H9 (cell line): ENCODE measurements at regions not wholly inside any gene's neighbourhood (a gene's known extent, or its start where the extent isn't known, plus 50 kb on each side); places are given as distances from the start of the nearest gene placed in this dataset.
"Not testable (repeated sequence)": the region's sequence is repeated elsewhere in the genome, so short reads cannot be mapped to it uniquely, and the experiment has no call there.

Source experiments
- DNase-seq: peaks from one replicate; pipeline ENCODE4 v3.0.0-alpha.2; 2017
- H2AFZ ChIP-seq: one replicate; pipeline ENCODE4 v1.6.1; 2013; ENCODE audit warnings: mild to moderate bottlenecking, low read length, control low read depth, moderate library complexity
- H2AK5ac ChIP-seq: 2 replicates; pipeline ENCODE4 v1.6.1; 2013; ENCODE audit warnings: low read length, control low read depth, mixed read lengths; ENCODE audit not compliant: insufficient read length
- H2BK120ac ChIP-seq: one replicate; pipeline ENCODE4 v1.6.1; 2013; ENCODE audit warnings: low read depth, mild to moderate bottlenecking, low read length, control low read depth, inconsistent platforms; ENCODE audit not compliant: poor library complexity, severe bottlenecking
- H2BK12ac ChIP-seq: 2 replicates; pipeline ENCODE4 v1.6.1; 2013; ENCODE audit warnings: low read length, control low read depth, mixed read lengths, low read depth; ENCODE audit not compliant: insufficient read length
- H2BK15ac ChIP-seq: 2 replicates; pipeline ENCODE4 v1.6.1; 2013; ENCODE audit warnings: low read depth, low read length, control low read depth
- H2BK20ac ChIP-seq: one replicate; pipeline ENCODE4 v1.6.1; 2013; ENCODE audit warnings: low read depth, mild to moderate bottlenecking, low read length, control low read depth, inconsistent platforms; ENCODE audit not compliant: poor library complexity, severe bottlenecking
- H2BK5ac ChIP-seq: 2 replicates; pipeline ENCODE4 v1.6.1; 2013; ENCODE audit warnings: low read length, control low read depth, mixed read lengths; ENCODE audit not compliant: insufficient read length
- H3K14ac ChIP-seq: 2 replicates; pipeline ENCODE4 v1.6.1; 2013; ENCODE audit warnings: low read length, control low read depth; ENCODE audit not compliant: insufficient read depth
- H3K18ac ChIP-seq: 2 replicates; pipeline ENCODE4 v1.6.1; 2013; ENCODE audit warnings: low read depth, mild to moderate bottlenecking, mixed read lengths, low read length, control low read depth; ENCODE audit not compliant: insufficient read length
- H3K23ac ChIP-seq: 2 replicates; pipeline ENCODE4 v1.6.1; 2013; ENCODE audit warnings: low read length, control low read depth, mixed read lengths, low read depth; ENCODE audit not compliant: insufficient read length
- H3K23me2 ChIP-seq: 2 replicates; pipeline ENCODE4 v1.6.1; 2013; ENCODE audit warnings: low read depth, mild to moderate bottlenecking, mixed read lengths, low read length, control low read depth; ENCODE audit not compliant: insufficient read length, poor library complexity, severe bottlenecking
- H3K27ac ChIP-seq: 2 replicates; pipeline ENCODE4 v1.5.1; 2013; ENCODE audit warnings: low read length, control low read depth, mixed read lengths, low read depth; ENCODE audit not compliant: insufficient read length
- H3K27me3 ChIP-seq: 2 replicates; pipeline ENCODE4 v1.6.1; 2013; ENCODE audit warnings: low read length, control low read depth, inconsistent platforms; ENCODE audit not compliant: insufficient read depth
- H3K4ac ChIP-seq: 2 replicates; pipeline ENCODE4 v1.6.1; 2013; ENCODE audit warnings: low read depth, mild to moderate bottlenecking, control low read depth, inconsistent platforms, low read length, moderate library complexity
- H3K4me1 ChIP-seq: 2 replicates; pipeline ENCODE4 v1.6.1; 2013; ENCODE audit warnings: low read length, control low read depth, inconsistent platforms; ENCODE audit not compliant: insufficient read depth
- H3K4me2 ChIP-seq: 2 replicates; pipeline ENCODE4 v1.6.1; 2013; ENCODE audit warnings: low read length, control low read depth, mixed read lengths; ENCODE audit not compliant: insufficient read length, insufficient read depth
- H3K56ac ChIP-seq: 2 replicates; pipeline ENCODE4 v1.6.1; 2013; ENCODE audit warnings: low read depth, mild to moderate bottlenecking, mixed read lengths, low read length, control low read depth; ENCODE audit not compliant: insufficient read length
- H3K79me1 ChIP-seq: 2 replicates; pipeline ENCODE4 v1.6.1; 2013; ENCODE audit warnings: low read depth, mild to moderate bottlenecking, moderate library complexity, low read length, control low read depth, inconsistent platforms; ENCODE audit not compliant: insufficient read depth, poor library complexity, severe bottlenecking
- H3K79me2 ChIP-seq: 2 replicates; pipeline ENCODE4 v1.6.1; 2013; ENCODE audit warnings: low read length, control low read depth, inconsistent platforms; ENCODE audit not compliant: insufficient read depth
- H3K9ac ChIP-seq: 2 replicates; pipeline ENCODE4 v1.6.1; 2013; ENCODE audit warnings: low read length, control low read depth, mixed read lengths; ENCODE audit not compliant: insufficient read length; ENCODE audit errors: extremely low read depth
- H3K9me3 ChIP-seq: one replicate; pipeline ENCODE4 v1.6.1; 2013; ENCODE audit warnings: low read depth, low read length, inconsistent platforms; ENCODE audit not compliant: control insufficient read depth
- H3T11ph ChIP-seq: one replicate; pipeline ENCODE4 v1.6.1; 2013; ENCODE audit warnings: mild to moderate bottlenecking, low read length, control low read depth, inconsistent platforms
- H4K20me1 ChIP-seq: one replicate; pipeline ENCODE4 v1.6.1; 2013; ENCODE audit not compliant: control insufficient read depth, insufficient read length, insufficient read depth
- H4K5ac ChIP-seq: 2 replicates; pipeline ENCODE4 v1.6.1; 2013; ENCODE audit warnings: low read depth, mild to moderate bottlenecking, mixed read lengths, low read length, control low read depth; ENCODE audit not compliant: insufficient read length
- H4K8ac ChIP-seq: replicated peaks from 2 replicates; pipeline ENCODE4 v1.6.1; 2013; ENCODE audit warnings: low read length, control low read depth, mixed read lengths, low read depth; ENCODE audit not compliant: insufficient read length
- H4K91ac ChIP-seq: 2 replicates; pipeline ENCODE4 v1.6.1; 2013; ENCODE audit warnings: low read depth, mild to moderate bottlenecking, moderate library complexity, mixed read lengths, low read length, control low read depth; ENCODE audit not compliant: insufficient read length
- H3K27ac Mint-ChIP-seq, 3 experiments: 2 replicates in 2 of 3; 3 replicates in 1 of 3; pipeline ENCODE4 v1.8.0; 2020 to 2021; ENCODE audit warnings: mixed read lengths in 3 of 3, mild to moderate bottlenecking in 1 of 3, moderate library complexity in 1 of 3
- H3K27me3 Mint-ChIP-seq: 2 replicates; pipeline ENCODE4 v1.8.0; 2021; ENCODE audit warnings: low read depth, mild to moderate bottlenecking, moderate library complexity, mixed read lengths
- H3K36me3 Mint-ChIP-seq, 3 experiments: 2 replicates in 2 of 3; 3 replicates in 1 of 3; pipeline ENCODE4 v1.8.0; 2020 to 2021; ENCODE audit warnings: low read depth in 3 of 3, mixed read lengths in 3 of 3; ENCODE audit not compliant: insufficient read depth in 1 of 3
- H3K4me1 Mint-ChIP-seq, 2 experiments: 2 replicates each; pipeline ENCODE4 v1.8.0; 2020; ENCODE audit warnings: mixed read lengths in 2 of 2
- H3K4me3 Mint-ChIP-seq, 2 experiments: 2 replicates in 1 of 2; 3 replicates in 1 of 2; pipeline ENCODE4 v1.8.0; 2020 to 2021; ENCODE audit warnings: mild to moderate bottlenecking in 2 of 2, mixed read lengths in 2 of 2, moderate library complexity in 1 of 2
- H3K9me3 Mint-ChIP-seq, 2 experiments: 2 replicates in 1 of 2; 3 replicates in 1 of 2; pipeline ENCODE4 v1.8.0; 2020; ENCODE audit warnings: mild to moderate bottlenecking in 2 of 2, mixed read lengths in 2 of 2, moderate library complexity in 1 of 2
- WGBS: extraction: QIAGEN DNeasy Blood & Tissue Kit; methylation state at CpG from one replicate; pipeline ENCODE4 v1.1.7; 2013; ENCODE audit warnings: missing lambda C conversion rate, low lambda C conversion rate, mixed read lengths; ENCODE audit not compliant: insufficient read length; ENCODE audit errors: extremely low coverage; 5-methylcytosine and 5-hydroxymethylcytosine counted together
- TF ChIP-seq, protein P1 (sequence below): fragments of 200-600 bp; sonication (generic); conservative IDR thresholded peaks from 3 replicates; pipeline ENCODE4 v1.8.0; 2021; ENCODE audit warnings: antibody characterized with exemption, mild to moderate bottlenecking

- H2BK15ac ChIP-seq, result peak overlapping the region; percentile 85; the same call in 1 of the 2 replicates
- no peaks in the 10 kb centered on the region for H3K79me2 ChIP-seq
- no peak overlapping the region for H3K27ac ChIP-seq
- no peak overlapping the region for H3K9ac ChIP-seq
- H2BK20ac ChIP-seq, result no peak overlapping the region
- no peaks in the 10 kb centered on the region for H3K27me3 ChIP-seq
- no peak overlapping the region for H3K14ac ChIP-seq
- no peaks in the 10 kb centered on the region for H3K79me1 ChIP-seq
- TF ChIP-seq, protein P1, sequence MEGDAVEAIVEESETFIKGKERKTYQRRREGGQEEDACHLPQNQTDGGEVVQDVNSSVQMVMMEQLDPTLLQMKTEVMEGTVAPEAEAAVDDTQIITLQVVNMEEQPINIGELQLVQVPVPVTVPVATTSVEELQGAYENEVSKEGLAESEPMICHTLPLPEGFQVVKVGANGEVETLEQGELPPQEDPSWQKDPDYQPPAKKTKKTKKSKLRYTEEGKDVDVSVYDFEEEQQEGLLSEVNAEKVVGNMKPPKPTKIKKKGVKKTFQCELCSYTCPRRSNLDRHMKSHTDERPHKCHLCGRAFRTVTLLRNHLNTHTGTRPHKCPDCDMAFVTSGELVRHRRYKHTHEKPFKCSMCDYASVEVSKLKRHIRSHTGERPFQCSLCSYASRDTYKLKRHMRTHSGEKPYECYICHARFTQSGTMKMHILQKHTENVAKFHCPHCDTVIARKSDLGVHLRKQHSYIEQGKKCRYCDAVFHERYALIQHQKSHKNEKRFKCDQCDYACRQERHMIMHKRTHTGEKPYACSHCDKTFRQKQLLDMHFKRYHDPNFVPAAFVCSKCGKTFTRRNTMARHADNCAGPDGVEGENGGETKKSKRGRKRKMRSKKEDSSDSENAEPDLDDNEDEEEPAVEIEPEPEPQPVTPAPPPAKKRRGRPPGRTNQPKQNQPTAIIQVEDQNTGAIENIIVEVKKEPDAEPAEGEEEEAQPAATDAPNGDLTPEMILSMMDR, result no peak
- H4K91ac ChIP-seq, result no peak overlapping the region
- no peak overlapping the region for H2BK120ac ChIP-seq
- H4K8ac ChIP-seq, result no peak overlapping the region
- no peaks in the 10 kb centered on the region for H3K9me3 ChIP-seq
- H2AFZ ChIP-seq, result no peak overlapping the region
- peak overlapping the region; percentile 94 for H2AK5ac ChIP-seq
- WGBS, result no CpG with 5 or more reads among the region's 2 CpGs
- peak overlapping the region in 2 of 3 experiments; percentile 40 to 90; a peak in 3 of 7 replicates for H3K27ac Mint-ChIP-seq
- peaks cover 41 to 44% of the 10 kb centered on the region in 2 experiments for H3K4me1 Mint-ChIP-seq
- no peak overlapping the region for H4K5ac ChIP-seq
- no peak overlapping the region for H3K23ac ChIP-seq
- H3K27me3 Mint-ChIP-seq, result no peaks in the 10 kb centered on the region
- H3T11ph ChIP-seq, result no peak overlapping the region
- H2BK5ac ChIP-seq, result no peak overlapping the region
- no peaks in the 10 kb centered on the region for H4K20me1 ChIP-seq
- no peak overlapping the region for H3K56ac ChIP-seq
- H2BK12ac ChIP-seq, result no peak overlapping the region
- H3K23me2 ChIP-seq, result no peaks in the 10 kb centered on the region
- H3K18ac ChIP-seq, result no peak overlapping the region
- peaks cover 4% of the 10 kb centered on the region; the same call in 1 of the 2 replicates for H3K4me1 ChIP-seq
- no peak overlapping the region; the same call in 1 of the 2 replicates for H3K4ac ChIP-seq
- no peak overlapping the region for H3K4me2 ChIP-seq
- DNase-seq, result no peak
- H3K9me3 Mint-ChIP-seq, result peaks cover 11 to 15% of the 10 kb centered on the region in 2 experiments
- peaks cover 9 to 17% (median 11%) of the 10 kb centered on the region in 3 experiments for H3K36me3 Mint-ChIP-seq
- H3K4me3 Mint-ChIP-seq, result no peak overlapping the region; a peak in 1 of 5 replicates
These were observed 62.1 kb downstream of the RESF1 start for GRCh38 chr12:32021346-32021773.

DNA sequence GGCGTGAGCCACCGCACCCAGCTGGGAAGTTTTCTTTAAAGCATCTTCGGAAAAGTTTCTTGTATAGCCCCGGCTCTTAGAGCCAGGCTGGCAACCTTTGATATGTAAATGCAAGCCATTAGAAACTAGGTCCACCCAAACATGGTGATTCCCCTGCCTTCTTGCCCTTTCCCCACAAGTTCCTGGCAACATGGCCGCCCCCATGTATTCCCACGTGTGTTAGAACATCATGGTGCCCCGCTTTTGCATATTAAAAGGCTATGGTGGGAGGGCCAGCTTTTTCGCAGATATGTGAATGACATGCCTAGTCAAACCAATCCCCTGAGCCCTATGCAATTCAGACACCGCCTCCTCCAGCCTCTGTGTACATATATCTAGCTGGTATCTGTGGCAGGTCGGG is 63.2 kb downstream of the RESF1 start:
- H3K4me3 Mint-ChIP-seq, H3K23me2 ChIP-seq, H3K79me2 ChIP-seq, H3K14ac ChIP-seq, H3K27me3 Mint-ChIP-seq, H2BK20ac ChIP-seq, H3K27ac ChIP-seq, H2BK15ac ChIP-seq, H3K56ac ChIP-seq, H3K4me2 ChIP-seq, H3K4me1 ChIP-seq, H2BK120ac ChIP-seq, H3K4ac ChIP-seq, H4K91ac ChIP-seq, H3K27me3 ChIP-seq, H3K23ac ChIP-seq, H3K9ac ChIP-seq, H3K79me1 ChIP-seq, H2AFZ ChIP-seq, H3K9me3 ChIP-seq, H4K8ac ChIP-seq, H4K20me1 ChIP-seq, H2BK12ac ChIP-seq, H2BK5ac ChIP-seq, H2AK5ac ChIP-seq, H4K5ac ChIP-seq, H3T11ph ChIP-seq: not testable (repeated sequence)
- no CpG with 5 or more reads among the region's 10 CpGs for WGBS
- peaks cover 11 to 15% of the 10 kb centered on the region in 2 experiments for H3K9me3 Mint-ChIP-seq
- H3K27ac Mint-ChIP-seq, result peak overlapping the region; percentile 25 to 92 (median 65); a peak in 5 of 7 replicates
- peaks cover 9 to 17% (median 11%) of the 10 kb centered on the region in 3 experiments for H3K36me3 Mint-ChIP-seq
- peak overlapping the region; percentile 7 for H3K18ac ChIP-seq
- DNase-seq, result peak; percentile 84
- peaks cover 44 to 46% of the 10 kb centered on the region in 2 experiments for H3K4me1 Mint-ChIP-seq
